Keratinocyte (primary cell): ENCODE measurements at regions not wholly inside any gene's neighbourhood (a gene's known extent, or its start where the extent isn't known, plus 50 kb on each side); places are given as distances from the start of the nearest gene placed in this dataset.

Source experiments
- DNase-seq: peaks from one replicate; pipeline ENCODE4 v3.0.0-alpha.2; 2011; ENCODE audit warnings: low read depth, missing footprints, low spot score
- FAIRE-seq: peaks from 2 replicates; lab custom pipeline; 2011; peaks lifted over from hg19 to GRCh38; lab: Jason Lieb, UNC
- H2AFZ ChIP-seq: 2 replicates; pipeline ENCODE4 v1.6.0; 2012; ENCODE audit warnings: low read length, control low read depth, inconsistent platforms; ENCODE audit not compliant: control insufficient read depth
- H3K27ac ChIP-seq: 2 replicates; pipeline ENCODE4 v1.5.1; 2011; ENCODE audit warnings: low read length; ENCODE audit not compliant: control insufficient read depth, insufficient read depth
- H3K27me3 ChIP-seq: 3 replicates; pipeline ENCODE4 v1.6.0; 2011; ENCODE audit warnings: low read length; ENCODE audit not compliant: control insufficient read depth, insufficient read depth; ENCODE audit errors: extremely low read depth
- H3K36me3 ChIP-seq, 2 experiments: 2 replicates in 1 of 2; 3 replicates in 1 of 2; pipeline ENCODE4 v1.5.1; 2011; ENCODE audit warnings: low read length in 2 of 2, mild to moderate bottlenecking in 1 of 2; ENCODE audit not compliant: control insufficient read depth in 2 of 2, insufficient read depth in 2 of 2; ENCODE audit errors: extremely low read depth in 1 of 2
- H3K4me1 ChIP-seq: 3 replicates; pipeline ENCODE4 v1.5.1; 2011; ENCODE audit warnings: low read length; ENCODE audit not compliant: control insufficient read depth, insufficient read depth; ENCODE audit errors: extremely low read depth
- H3K4me2 ChIP-seq: 3 replicates; pipeline ENCODE4 v1.6.0; 2011; ENCODE audit warnings: low read depth, low read length; ENCODE audit not compliant: control insufficient read depth, insufficient read depth; ENCODE audit errors: extremely low read depth
- H3K4me3 ChIP-seq, 3 experiments: fragments of 200-600 bp in 1 of 3; sonication (generic) in 1 of 3; 2 replicates in 2 of 3; 3 replicates in 1 of 3; pipeline ENCODE4 v1.5.1; 2011 to 2016; ENCODE audit warnings: low read length in 3 of 3, mild to moderate bottlenecking in 3 of 3, control low read depth in 2 of 3, inconsistent platforms in 1 of 3, low read depth in 1 of 3, mixed read lengths in 1 of 3, mixed run types in 1 of 3, moderate library complexity in 1 of 3; ENCODE audit not compliant: control insufficient read depth in 2 of 3, insufficient read depth in 2 of 3; ENCODE audit errors: extremely low read depth in 1 of 3
- H3K79me2 ChIP-seq: 2 replicates; pipeline ENCODE4 v1.6.0; 2012; ENCODE audit warnings: low read length; ENCODE audit not compliant: control insufficient read depth, insufficient read depth
- H3K9ac ChIP-seq: 3 replicates; pipeline ENCODE4 v1.6.0; 2011; ENCODE audit warnings: low read length; ENCODE audit not compliant: control insufficient read depth, insufficient read depth; ENCODE audit errors: extremely low read depth
- H3K9me1 ChIP-seq: 3 replicates; pipeline ENCODE4 v1.6.0; 2011; ENCODE audit warnings: low read length; ENCODE audit not compliant: control insufficient read depth, insufficient read depth; ENCODE audit errors: extremely low read depth
- H3K9me3 ChIP-seq: 2 replicates; pipeline ENCODE4 v1.5.1; 2012; ENCODE audit warnings: low read depth, low read length; ENCODE audit not compliant: control insufficient read depth
- H4K20me1 ChIP-seq: 3 replicates; pipeline ENCODE4 v1.6.0; 2011; ENCODE audit warnings: low read length; ENCODE audit not compliant: control insufficient read depth, insufficient read depth; ENCODE audit errors: extremely low read depth
- CTCF ChIP-seq, 3 experiments: IDR thresholded peaks in 1 of 3; conservative IDR thresholded peaks in 1 of 3; optimal IDR thresholded peaks in 1 of 3; 2 replicates in 2 of 3; 3 replicates in 1 of 3; pipeline versions ENCODE3 to v1.5.1; 2011; ENCODE audit warnings: low read length in 3 of 3, mild to moderate bottlenecking in 3 of 3, moderate library complexity in 2 of 3, control low read depth in 1 of 3, inconsistent platforms in 1 of 3; ENCODE audit not compliant: insufficient read depth in 2 of 3; ENCODE audit errors: extremely low read depth in 1 of 3
- EZH2 ChIP-seq: IDR thresholded peaks from one replicate; pipeline ENCODE4 v1.6.1; 2012; ENCODE audit warnings: inconsistent platforms, mild to moderate bottlenecking, low read length, moderate library complexity
- dilution Hi-C: fragments of 300-500 bp; cut with MboI; formaldehyde crosslinking; loops from one replicate; pipeline ENCODE4 v1.7.0; 2020; ENCODE audit warnings: low sequenced_read_pairs; ENCODE audit not compliant: extremely low pct_ligation_motif_present

GRCh38 chr9:73234008-73234360 lies 82.3 kb downstream of the ANXA1 start:
- H3K9me3 ChIP-seq, result no peaks in the 10 kb centered on the region
- no peak overlapping the region for H3K4me3 ChIP-seq
- no peak for DNase-seq
- no peaks in the 10 kb centered on the region for H3K9me1 ChIP-seq
- H3K4me2 ChIP-seq, result no peak overlapping the region
- FAIRE-seq, result no peak
- no peaks in the 10 kb centered on the region for H4K20me1 ChIP-seq
- dilution Hi-C loops, result no loop called here
- no peak overlapping the region for H3K9ac ChIP-seq
- TF ChIP-seq CTCF (optimal IDR thresholded peaks at IDR 0.05 in 1 of 3, IDR thresholded peaks at IDR 0.05 in 1 of 3, conservative IDR thresholded peaks at IDR 0.05 in 1 of 3; ENCODE audit: extremely low read depth in 1 of 3, insufficient read depth in 2 of 3, low read length in 3 of 3), result no peak
- H3K4me1 ChIP-seq, result no peaks in the 10 kb centered on the region
- peaks cover 3% of the 10 kb centered on the region for H3K27me3 ChIP-seq
- no peak overlapping the region for H2AFZ ChIP-seq
- H3K27ac ChIP-seq, result no peak overlapping the region
- no peaks in the 10 kb centered on the region for H3K36me3 ChIP-seq
- H3K79me2 ChIP-seq, result no peaks in the 10 kb centered on the region

GRCh38 chr9:73237140-73237539 lies 85.5 kb downstream of the ANXA1 start:
- H3K36me3 ChIP-seq, result no peaks in the 10 kb centered on the region

More at GRCh38 chr9:73237140-73237539, 85.5 kb downstream of the ANXA1 start:
- Histone ChIP-seq H3K4me2 (no peak overlapping the region), H3K27me3 (peaks cover 3% of the 10 kb centered on the region), H3K9me1 (no peaks in the 10 kb centered on the region), H2AFZ (no peak overlapping the region), H4K20me1 (no peaks in the 10 kb centered on the region), H3K27ac (no peak overlapping the region), H3K79me2 (no peaks in the 10 kb centered on the region), H3K4me3 (no peak overlapping the region), H3K9me3 (no peaks in the 10 kb centered on the region), H3K9ac (no peak overlapping the region), H3K4me1 (no peaks in the 10 kb centered on the region)
- dilution Hi-C loops, result no loop called here
- no peak for DNase-seq
- no peak for FAIRE-seq
- TF ChIP-seq CTCF (optimal IDR thresholded peaks at IDR 0.05 in 1 of 3, IDR thresholded peaks at IDR 0.05 in 1 of 3, conservative IDR thresholded peaks at IDR 0.05 in 1 of 3; ENCODE audit: extremely low read depth in 1 of 3, insufficient read depth in 2 of 3, low read length in 3 of 3) (no peak), EZH2 (no peak)
